ENCODE measurements at regions not wholly inside any gene's neighbourhood (a gene's known extent, or its start where the extent isn't known, plus 50 kb on each side); places are given as distances from the start of the nearest gene placed in this dataset.

- POLR2A ChIA-PET, result no interaction called here
- CTCF ChIA-PET, result no interaction called here
- no peak for DNase-seq (ENCODE audit: low read depth, low spot score)
- no peak overlapping the region for H3K4me3 ChIP-seq (ENCODE audit: low read depth, low read length)
- TF ChIP-seq CTCF (IDR thresholded peaks at IDR 0.05; ENCODE audit: insufficient read depth, low read length, missing control alignments), result no peak
These were observed 63.4 kb downstream of the CRPPA start for GRCh38 chr7:16357921-16358320.

GRCh38 chr7:16357474-16357873, 63.9 kb downstream of the CRPPA start:
- CTCF ChIA-PET, result no interaction called here
- TF ChIP-seq CTCF (IDR thresholded peaks at IDR 0.05; ENCODE audit: insufficient read depth, low read length, missing control alignments), result no peak
- no peak overlapping the region for H3K4me3 ChIP-seq (ENCODE audit: low read depth, low read length)
- no peak for DNase-seq (ENCODE audit: low read depth, low spot score)
- POLR2A ChIA-PET, result no interaction called here

DNA sequence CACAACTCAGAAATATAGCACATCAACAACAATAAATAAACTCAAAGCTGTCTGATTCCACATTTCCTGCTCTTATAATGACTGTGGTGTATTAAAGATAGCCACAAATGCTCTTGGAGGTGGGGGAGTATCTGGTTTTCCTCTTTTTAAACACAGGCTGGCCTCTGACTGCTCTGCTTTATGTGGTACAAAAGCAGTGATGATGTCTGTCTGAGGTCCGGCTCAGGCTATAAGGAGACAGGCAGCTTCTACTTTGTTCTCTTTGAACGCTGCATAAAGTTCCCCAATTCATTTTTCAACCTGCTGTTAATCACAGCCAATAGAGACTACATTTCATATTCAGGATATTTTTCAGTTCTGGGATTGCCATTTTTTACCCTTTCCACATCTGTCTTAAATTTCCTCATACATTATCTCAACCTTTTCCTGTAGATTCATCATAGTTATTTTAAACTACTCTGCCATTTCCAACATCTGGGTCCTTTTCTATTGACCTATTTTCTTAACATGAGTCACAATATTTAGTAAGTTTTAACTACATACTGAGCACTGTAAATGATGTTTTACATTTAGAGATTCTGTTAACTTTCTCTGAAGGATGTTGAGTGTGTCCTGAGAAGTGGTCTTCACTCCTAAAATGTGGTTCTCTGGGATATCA, 64.9 kb downstream of the CRPPA start:
- no peak for DNase-seq (ENCODE audit: low read depth, low spot score)
- no peak overlapping the region for H3K4me3 ChIP-seq (ENCODE audit: low read depth, low read length)
- ChIA-PET CTCF (no interaction called here), POLR2A (no interaction called here)
- no peak for TF ChIP-seq CTCF (IDR thresholded peaks at IDR 0.05; ENCODE audit: insufficient read depth, low read length, missing control alignments)

- no peak overlapping the region for H3K4me3 ChIP-seq (ENCODE audit: low read depth, low read length)
- TF ChIP-seq CTCF (IDR thresholded peaks at IDR 0.05; ENCODE audit: insufficient read depth, low read length, missing control alignments), result no peak
- DNase-seq (ENCODE audit: low read depth, low spot score), result no peak
- POLR2A ChIA-PET, result no interaction called here
- CTCF ChIA-PET, result no interaction called here
These were observed 66.8 kb downstream of the CRPPA start for GRCh38 chr7:16354573-16354972.

GRCh38 chr7:16353226-16353625, 68.1 kb downstream of the CRPPA start:
- DNase-seq (ENCODE audit: low read depth, low spot score), result no peak
- POLR2A ChIA-PET, result no interaction called here
- CTCF ChIA-PET, result no interaction called here
- H3K4me3 ChIP-seq (ENCODE audit: low read depth, low read length), result no peak overlapping the region
- TF ChIP-seq CTCF (IDR thresholded peaks at IDR 0.05; ENCODE audit: insufficient read depth, low read length, missing control alignments), result no peak

- POLR2A ChIA-PET, result no interaction called here
These were observed 70.7 kb downstream of the CRPPA start for GRCh38 chr7:16350634-16351033.

More at GRCh38 chr7:16350634-16351033, 70.7 kb downstream of the CRPPA start:
- no peak for DNase-seq (ENCODE audit: low read depth, low spot score)
- CTCF ChIA-PET, result no interaction called here
- no peak overlapping the region for H3K4me3 ChIP-seq (ENCODE audit: low read depth, low read length)
- no peak for TF ChIP-seq CTCF (IDR thresholded peaks at IDR 0.05; ENCODE audit: insufficient read depth, low read length, missing control alignments)
